Mucosa of descending colon (tissue), 3 donors: ENCODE measurements at regions not wholly inside any gene's neighbourhood (a gene's known extent, or its start where the extent isn't known, plus 50 kb on each side); places are given as distances from the start of the nearest gene placed in this dataset.

Source experiments
- ATAC-seq: fragments of 200-7000 bp; cut with Tn5 transposase; one replicate; pipeline ENCODE4 v1.9.1; 2020; ENCODE audit warnings: mild to moderate bottlenecking, moderate library complexity
- DNase-seq, 3 donors: peaks; one replicate each; pipeline ENCODE4 v3.0.0-alpha.2; 2020
- H3K36me3 ChIP-seq: fragments of 200-600 bp; one replicate; pipeline ENCODE4 v1.8.0; 2021; ENCODE audit warnings: low read depth, mild to moderate bottlenecking
- H3K4me1 ChIP-seq: fragments of 200-600 bp; one replicate; pipeline ENCODE4 v1.8.0; 2021; ENCODE audit warnings: low read depth, mild to moderate bottlenecking
- H3K4me3 ChIP-seq: fragments of 200-600 bp; one replicate; pipeline ENCODE4 v1.8.0; 2021; ENCODE audit warnings: mild to moderate bottlenecking
- H3K9me3 ChIP-seq: fragments of 200-600 bp; one replicate; pipeline ENCODE4 v1.8.0; 2021; ENCODE audit warnings: mild to moderate bottlenecking
- intact Hi-C, 2 donors: fragments of 100-400 bp; cut with DNase I in 1 of 2; cut with micrococcal nuclease in 1 of 2; formaldehyde crosslinking; loops; one replicate each; pipeline versions ENCODE4 v1.11.0 to v1.11.1; 2022; cut with DNase I, micrococcal nuclease
- TF ChIP-seq, protein P1 (sequence below): fragments of 200-600 bp; IDR thresholded peaks from one replicate; pipeline ENCODE4 v1.8.0; 2022; ENCODE audit warnings: antibody characterized with exemption, mild to moderate bottlenecking
- donor health status: DM: no; HTN: no; CAD: no; lungs with moderate emphysema.
- donor health status: DM: no; HTN: no; CAD: no.
- donor health status: DM: no; HTN: yes; CAD: no.

DNA sequence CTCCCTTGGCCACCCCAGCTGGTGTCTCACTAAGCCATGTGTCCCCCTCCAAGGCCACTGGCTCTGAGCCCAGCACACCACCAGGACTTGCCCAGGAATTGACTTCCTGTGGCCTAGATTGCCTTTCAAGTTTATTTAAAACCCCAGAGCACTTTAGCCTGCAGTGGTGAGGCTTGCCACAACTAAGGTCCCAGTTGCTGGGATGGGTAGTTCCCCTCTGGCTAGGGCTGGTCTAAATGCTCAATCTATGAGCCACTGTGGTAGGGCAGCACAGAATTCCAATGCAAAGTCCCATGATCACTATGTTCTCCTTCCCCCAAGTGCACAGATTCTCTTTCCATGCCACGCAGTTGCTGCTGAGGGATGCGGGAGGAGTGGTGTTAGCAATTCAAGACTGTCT lies 61.1 kb upstream of the HCCS start:
- no peak for DNase-seq
- TF ChIP-seq, protein P1, sequence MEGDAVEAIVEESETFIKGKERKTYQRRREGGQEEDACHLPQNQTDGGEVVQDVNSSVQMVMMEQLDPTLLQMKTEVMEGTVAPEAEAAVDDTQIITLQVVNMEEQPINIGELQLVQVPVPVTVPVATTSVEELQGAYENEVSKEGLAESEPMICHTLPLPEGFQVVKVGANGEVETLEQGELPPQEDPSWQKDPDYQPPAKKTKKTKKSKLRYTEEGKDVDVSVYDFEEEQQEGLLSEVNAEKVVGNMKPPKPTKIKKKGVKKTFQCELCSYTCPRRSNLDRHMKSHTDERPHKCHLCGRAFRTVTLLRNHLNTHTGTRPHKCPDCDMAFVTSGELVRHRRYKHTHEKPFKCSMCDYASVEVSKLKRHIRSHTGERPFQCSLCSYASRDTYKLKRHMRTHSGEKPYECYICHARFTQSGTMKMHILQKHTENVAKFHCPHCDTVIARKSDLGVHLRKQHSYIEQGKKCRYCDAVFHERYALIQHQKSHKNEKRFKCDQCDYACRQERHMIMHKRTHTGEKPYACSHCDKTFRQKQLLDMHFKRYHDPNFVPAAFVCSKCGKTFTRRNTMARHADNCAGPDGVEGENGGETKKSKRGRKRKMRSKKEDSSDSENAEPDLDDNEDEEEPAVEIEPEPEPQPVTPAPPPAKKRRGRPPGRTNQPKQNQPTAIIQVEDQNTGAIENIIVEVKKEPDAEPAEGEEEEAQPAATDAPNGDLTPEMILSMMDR = no peak
- Histone ChIP-seq H3K4me3 (no peak overlapping the region), H3K9me3 (no peaks in the 10 kb centered on the region), H3K36me3 (no peaks in the 10 kb centered on the region), H3K4me1 (no peaks in the 10 kb centered on the region)
- intact Hi-C loops = no loop called here
- no peak for ATAC-seq

DNA sequence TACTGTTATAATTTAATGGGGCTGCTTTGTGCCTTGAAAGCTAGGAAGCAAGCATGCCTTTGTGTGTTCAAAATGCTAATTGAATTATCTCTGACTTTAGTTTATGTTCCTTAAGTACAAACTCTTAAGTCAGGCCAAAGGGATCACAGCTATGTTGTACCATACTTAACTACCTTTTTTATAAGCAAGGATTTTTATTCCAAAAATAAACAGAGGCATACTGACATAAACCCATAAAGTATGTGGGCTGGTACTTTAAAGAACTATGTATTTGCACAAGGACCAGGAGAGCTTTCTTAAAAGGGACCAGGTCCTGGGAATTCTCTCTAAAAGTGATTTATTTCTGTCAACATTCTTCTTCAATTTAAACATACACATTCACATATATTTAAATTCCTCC lies 57.8 kb upstream of the HCCS start:
- no peaks in the 10 kb centered on the region for H3K9me3 ChIP-seq
- ATAC-seq (no peak), DNase-seq (no peak)
- intact Hi-C loops = no loop called here
- no peaks in the 10 kb centered on the region for H3K4me1 ChIP-seq
- no peaks in the 10 kb centered on the region for H3K36me3 ChIP-seq
- no peak overlapping the region for H3K4me3 ChIP-seq
- TF ChIP-seq, protein P1 = no peak

DNA sequence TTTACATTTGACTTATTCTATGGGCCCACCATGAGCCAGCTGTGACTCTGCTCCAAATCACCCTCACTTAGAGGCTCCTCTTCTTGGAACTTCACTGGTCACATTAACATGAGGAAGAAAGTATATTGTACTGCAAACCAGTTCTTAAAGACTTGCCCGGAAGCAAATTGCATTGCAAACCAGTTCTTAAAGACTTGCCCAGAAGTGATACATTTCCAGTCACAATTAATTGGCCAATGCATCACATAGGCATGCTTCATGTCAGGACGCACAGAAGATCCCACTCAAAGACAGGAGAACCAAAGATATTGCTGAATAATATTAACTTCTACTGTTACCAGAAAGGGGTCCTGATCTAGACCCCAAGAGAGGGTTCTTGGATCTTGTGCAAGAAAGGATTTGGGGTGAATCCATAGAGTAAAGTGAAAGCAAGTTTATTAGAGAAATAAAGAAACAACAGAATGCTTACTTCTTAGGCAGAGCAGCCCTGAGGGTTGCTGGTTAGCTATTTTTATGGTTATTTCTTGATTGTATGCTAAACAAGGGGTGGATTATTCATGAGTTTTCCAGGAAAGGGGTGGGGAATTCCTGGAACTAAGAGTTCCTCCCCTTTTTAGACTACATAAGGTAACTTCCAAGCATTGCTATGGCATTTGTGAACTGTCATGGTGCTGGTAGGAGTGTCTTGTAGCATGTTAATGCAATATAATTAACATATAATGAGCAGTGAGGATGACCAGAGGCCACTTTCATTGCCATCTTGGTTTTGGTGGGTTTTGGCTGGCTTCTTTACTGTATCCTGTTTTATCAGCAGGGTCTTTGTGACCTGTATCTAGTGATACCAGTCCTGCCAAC lies 54.6 kb upstream of the HCCS start:
- TF ChIP-seq, protein P1 = no peak
- DNase-seq (no peak), ATAC-seq (no peak)
- no peak overlapping the region for H3K4me3 ChIP-seq
- intact Hi-C loops = no loop called here
- no peaks in the 10 kb centered on the region for H3K36me3 ChIP-seq
- H3K9me3 ChIP-seq = no peaks in the 10 kb centered on the region
- H3K4me1 ChIP-seq = no peaks in the 10 kb centered on the region

DNA sequence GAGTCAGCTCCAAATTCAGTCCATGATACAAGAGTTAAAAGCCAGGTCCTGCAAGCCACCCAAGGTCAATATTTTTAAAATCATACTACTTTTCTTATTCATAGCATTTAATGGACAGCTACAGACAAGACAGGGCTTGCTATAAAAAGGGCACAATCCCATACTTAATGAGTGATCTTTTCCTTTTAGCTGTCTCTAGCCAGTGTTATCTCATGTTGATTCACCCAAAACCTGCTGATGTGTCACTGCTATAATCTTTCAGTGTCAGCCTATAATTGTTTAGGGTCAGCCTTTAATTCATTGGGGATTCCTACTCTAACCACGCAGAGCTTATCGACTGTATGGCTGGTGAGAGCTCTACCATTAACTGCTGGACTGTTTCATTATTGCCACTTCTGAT lies 51.2 kb upstream of the HCCS start:
- H3K4me1 ChIP-seq = no peaks in the 10 kb centered on the region
- ATAC-seq = no peak
- TF ChIP-seq, protein P1 = no peak
- H3K4me3 ChIP-seq = no peak overlapping the region
- intact Hi-C loops = no loop called here
- no peaks in the 10 kb centered on the region for H3K9me3 ChIP-seq
- H3K36me3 ChIP-seq = no peaks in the 10 kb centered on the region
- no peak for DNase-seq
